ENCODE measurements at regions not wholly inside any gene's neighbourhood (a gene's known extent, or its start where the extent isn't known, plus 50 kb on each side); places are given as distances from the start of the nearest gene placed in this dataset.

DNA sequence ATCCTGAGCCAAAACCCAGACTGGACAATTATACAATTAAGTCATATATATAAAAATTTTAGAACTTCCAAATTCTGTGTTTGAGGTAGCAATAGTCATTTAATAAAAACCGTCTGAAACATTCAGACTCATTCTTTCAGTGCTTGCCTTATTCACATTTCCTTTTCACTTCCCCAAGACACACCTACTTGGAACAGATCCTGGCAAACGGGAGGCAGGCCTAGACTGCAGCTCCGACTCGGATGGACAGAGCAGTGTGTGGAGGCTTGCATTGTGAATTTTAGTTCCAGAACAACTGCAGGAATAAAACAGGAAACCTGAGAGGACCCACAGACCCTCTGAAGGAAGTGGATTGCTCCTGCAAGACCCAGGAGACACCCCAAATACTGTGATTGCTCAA is 341.4 kb downstream of the CNTN3 start:
- no peak overlapping the region for H3K4me2 ChIP-seq
- peaks cover 7% of the 10 kb centered on the region; the same call in 1 of the 2 replicates for H3K9me3 ChIP-seq
- no peaks in the 10 kb centered on the region for H3K4me1 ChIP-seq
- no peak for TF ChIP-seq Cebpa-rat (IDR thresholded peaks at IDR 0.05)
- no peak overlapping the region for H3K4me3 ChIP-seq
- no peaks in the 10 kb centered on the region for H3K27me3 ChIP-seq
- H3K9ac ChIP-seq: no peak overlapping the region
- H3K27ac ChIP-seq: no peak overlapping the region
- no peaks in the 10 kb centered on the region for H4K20me1 ChIP-seq
- no peaks in the 10 kb centered on the region for H3K36me3 ChIP-seq

DNA sequence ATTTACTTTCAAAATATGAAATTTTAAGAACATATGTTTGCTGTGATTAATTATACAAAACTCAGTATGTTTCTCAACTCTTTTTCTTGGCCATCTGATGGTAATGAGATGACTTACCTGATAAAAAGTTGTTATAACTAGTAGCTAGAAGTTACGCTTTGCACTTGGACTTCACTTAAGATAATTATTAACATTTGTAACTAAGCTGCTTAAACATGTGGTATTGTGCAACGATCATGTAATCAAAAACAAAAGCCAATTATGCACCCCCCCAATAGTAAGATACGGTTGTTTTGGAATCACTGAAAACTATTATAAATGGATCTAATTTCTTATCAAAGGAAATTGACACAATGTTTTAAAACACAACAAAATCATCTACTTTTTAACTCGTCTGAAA is 342.9 kb downstream of the CNTN3 start:
- no peaks in the 10 kb centered on the region for H3K9me3 ChIP-seq
- no peaks in the 10 kb centered on the region for H4K20me1 ChIP-seq
- H3K4me3 ChIP-seq: no peak overlapping the region
- no peaks in the 10 kb centered on the region for H3K4me1 ChIP-seq
- H3K27ac ChIP-seq: no peak overlapping the region
- TF ChIP-seq Cebpa-rat (IDR thresholded peaks at IDR 0.05): no peak
- no peak overlapping the region for H3K9ac ChIP-seq
- no peaks in the 10 kb centered on the region for H3K27me3 ChIP-seq
- no peak overlapping the region for H3K4me2 ChIP-seq
- no peaks in the 10 kb centered on the region for H3K36me3 ChIP-seq

DNA sequence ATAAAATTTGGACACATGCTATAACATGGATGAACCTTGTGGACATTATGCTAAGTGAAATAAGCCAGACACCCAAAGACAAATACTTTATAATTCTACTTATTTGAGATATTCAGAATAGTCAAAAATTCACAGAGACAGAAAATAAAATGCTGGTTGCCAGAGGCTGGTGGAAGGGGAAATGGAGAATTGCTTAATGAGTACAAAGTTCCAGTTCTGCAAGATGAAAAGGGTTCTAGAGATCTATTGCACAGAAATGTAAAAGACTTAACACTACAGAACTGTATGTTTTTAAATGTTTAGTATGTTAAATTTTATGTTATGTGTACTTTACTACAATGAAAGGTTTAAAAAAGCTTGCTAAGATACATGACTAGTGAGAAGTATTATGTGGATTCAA is 344.8 kb downstream of the CNTN3 start:
- no peaks in the 10 kb centered on the region for H4K20me1 ChIP-seq
- H3K9ac ChIP-seq: no peak overlapping the region
- TF ChIP-seq Cebpa-rat (IDR thresholded peaks at IDR 0.05): no peak
- H3K27ac ChIP-seq: no peak overlapping the region
- no peaks in the 10 kb centered on the region for H3K4me1 ChIP-seq
- H3K9me3 ChIP-seq: no peaks in the 10 kb centered on the region
- H3K4me3 ChIP-seq: no peak overlapping the region
- H3K36me3 ChIP-seq: no peaks in the 10 kb centered on the region
- H3K4me2 ChIP-seq: no peak overlapping the region
- H3K27me3 ChIP-seq: no peaks in the 10 kb centered on the region

DNA sequence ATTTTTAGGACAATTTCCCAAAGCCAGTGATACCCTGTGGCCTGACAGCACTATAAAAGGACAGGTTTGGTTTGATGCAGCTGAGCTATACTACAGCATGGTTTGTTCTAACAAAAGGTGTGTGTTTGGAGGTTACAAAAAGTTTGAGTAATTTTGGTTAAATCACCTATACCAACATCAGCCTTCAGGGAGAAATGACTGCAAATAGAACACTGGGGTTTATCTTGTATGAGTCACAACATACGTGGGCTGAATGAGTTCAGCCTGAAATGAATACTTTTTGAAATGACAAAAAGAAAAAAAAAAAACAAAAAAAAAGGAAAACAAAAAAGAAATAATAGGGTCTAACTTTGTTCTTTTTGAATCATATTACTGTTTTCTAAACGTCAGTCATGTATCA is 345.7 kb downstream of the CNTN3 start:
- TF ChIP-seq Cebpa-rat (IDR thresholded peaks at IDR 0.05): no peak
- no peaks in the 10 kb centered on the region for H3K27me3 ChIP-seq
- no peaks in the 10 kb centered on the region for H4K20me1 ChIP-seq
- H3K4me3 ChIP-seq: no peak overlapping the region
- no peak overlapping the region for H3K27ac ChIP-seq
- no peaks in the 10 kb centered on the region for H3K4me1 ChIP-seq
- no peaks in the 10 kb centered on the region for H3K9me3 ChIP-seq
- no peaks in the 10 kb centered on the region for H3K36me3 ChIP-seq
- H3K4me2 ChIP-seq: no peak overlapping the region
- H3K9ac ChIP-seq: no peak overlapping the region

DNA sequence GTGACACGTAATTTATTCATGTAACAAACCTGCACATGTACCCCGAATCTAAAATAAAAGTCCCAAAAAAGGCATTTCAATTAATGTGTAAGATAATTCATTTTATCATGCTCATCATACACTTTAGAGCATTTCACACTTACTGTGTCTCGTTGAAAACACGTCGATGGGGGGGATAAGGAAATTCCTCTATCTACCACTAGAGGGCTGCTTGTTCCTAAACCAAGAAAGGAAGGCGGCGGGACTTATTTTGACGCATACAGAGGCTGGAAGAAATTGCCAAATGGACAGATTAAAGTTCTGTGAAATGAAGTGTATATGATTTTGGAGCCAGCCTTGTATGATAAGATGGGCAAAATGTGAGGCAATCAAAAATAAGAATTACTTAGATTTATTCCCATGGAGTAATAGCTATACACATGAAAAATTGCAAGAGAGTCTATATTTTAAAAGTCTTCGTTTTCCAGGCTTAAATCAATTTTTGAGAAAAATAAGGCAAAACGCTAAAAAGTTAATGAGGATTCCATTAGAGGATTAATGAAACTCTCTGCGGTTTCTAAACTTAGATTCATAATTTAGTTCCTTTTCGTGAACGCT is 346.8 kb downstream of the CNTN3 start:
- Histone ChIP-seq H3K27ac (no peak overlapping the region), H3K27me3 (no peaks in the 10 kb centered on the region), H3K9ac (no peak overlapping the region), H3K4me2 (no peak overlapping the region), H4K20me1 (no peaks in the 10 kb centered on the region), H3K4me1 (no peaks in the 10 kb centered on the region), H3K4me3 (no peak overlapping the region), H3K36me3 (no peaks in the 10 kb centered on the region), H3K9me3 (no peaks in the 10 kb centered on the region)
- no peak for TF ChIP-seq Cebpa-rat (IDR thresholded peaks at IDR 0.05)

DNA sequence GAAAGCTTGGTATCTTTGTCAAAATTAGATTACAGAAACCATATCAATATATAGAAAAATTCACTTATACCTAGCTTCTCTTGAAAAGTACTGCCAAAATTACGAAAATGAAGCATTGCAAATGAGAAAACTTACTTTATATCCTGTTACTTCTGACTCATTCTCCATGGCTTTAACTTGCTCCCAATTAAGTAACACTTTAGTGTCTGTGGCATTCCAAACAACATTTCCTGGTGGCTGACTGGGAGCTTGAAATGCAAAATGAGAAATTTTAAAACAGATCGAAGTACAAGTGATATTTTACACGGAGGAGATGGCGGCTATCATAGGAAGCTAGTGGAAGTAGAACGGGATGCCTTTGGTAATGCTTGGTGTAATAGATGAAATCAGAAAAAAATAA is 347.3 kb downstream of the CNTN3 start:
- Histone ChIP-seq H3K27me3 (no peaks in the 10 kb centered on the region), H3K4me2 (no peak overlapping the region)
- no peak for TF ChIP-seq Cebpa-rat (IDR thresholded peaks at IDR 0.05)

DNA sequence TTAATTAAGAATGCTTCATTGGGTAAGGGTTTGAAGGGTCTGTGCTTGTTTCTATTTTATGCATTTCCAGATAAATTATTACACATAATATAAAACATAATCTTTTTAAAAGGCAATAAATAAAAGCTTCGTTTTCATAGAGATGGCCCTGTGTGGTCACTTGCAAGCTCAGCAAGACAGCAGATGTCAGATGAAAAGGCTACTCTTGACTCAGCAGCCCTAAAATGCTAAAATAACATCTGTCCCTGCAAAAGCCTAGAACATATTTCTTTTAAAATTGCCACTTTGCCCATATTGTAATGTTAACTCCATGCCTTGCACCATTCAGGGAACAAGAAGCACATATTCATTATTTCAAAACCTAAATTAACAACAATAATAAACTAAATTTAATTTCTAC is 349.4 kb downstream of the CNTN3 start:
- no peak overlapping the region for H3K4me2 ChIP-seq
- H4K20me1 ChIP-seq: no peaks in the 10 kb centered on the region
- H3K4me3 ChIP-seq: no peak overlapping the region
- H3K9me3 ChIP-seq: no peaks in the 10 kb centered on the region
- H3K9ac ChIP-seq: no peak overlapping the region
- H3K27me3 ChIP-seq: no peaks in the 10 kb centered on the region
- TF ChIP-seq Cebpa-rat (IDR thresholded peaks at IDR 0.05): no peak
- no peaks in the 10 kb centered on the region for H3K36me3 ChIP-seq
- H3K27ac ChIP-seq: no peak overlapping the region
- no peaks in the 10 kb centered on the region for H3K4me1 ChIP-seq

More for the DNA sequence above, 347.3 kb downstream of the CNTN3 start:
- H3K9ac ChIP-seq: no peak overlapping the region
- H3K27ac ChIP-seq: no peak overlapping the region
- H4K20me1 ChIP-seq: no peaks in the 10 kb centered on the region
- H3K36me3 ChIP-seq: no peaks in the 10 kb centered on the region
- H3K4me1 ChIP-seq: no peaks in the 10 kb centered on the region
- H3K4me3 ChIP-seq: no peak overlapping the region
- H3K9me3 ChIP-seq: no peaks in the 10 kb centered on the region

DNA sequence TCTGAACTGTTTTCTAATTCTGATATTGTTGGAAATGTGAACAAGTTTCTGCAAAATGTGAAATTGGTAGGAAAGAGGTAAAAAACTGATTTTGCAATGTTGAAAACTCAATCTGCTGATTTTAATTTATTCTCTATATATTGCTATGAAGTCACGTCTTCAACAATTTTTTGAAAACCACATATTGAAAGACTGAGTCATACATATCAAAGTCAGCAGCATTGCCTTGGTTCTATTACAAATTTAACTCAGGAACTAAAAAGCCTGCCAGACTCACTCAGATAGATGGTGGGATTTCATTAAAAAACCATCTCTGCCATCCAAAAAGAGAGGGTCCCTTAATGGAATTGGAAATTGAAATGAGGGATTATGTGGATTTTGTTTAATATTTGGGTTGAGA is 351.4 kb downstream of the CNTN3 start:
- no peaks in the 10 kb centered on the region for H3K9me3 ChIP-seq
- no peak overlapping the region for H3K27ac ChIP-seq
- no peaks in the 10 kb centered on the region for H3K36me3 ChIP-seq
- TF ChIP-seq Cebpa-rat (IDR thresholded peaks at IDR 0.05): no peak
- H3K27me3 ChIP-seq: no peaks in the 10 kb centered on the region
- H4K20me1 ChIP-seq: no peaks in the 10 kb centered on the region
- H3K4me2 ChIP-seq: no peak overlapping the region
- H3K4me3 ChIP-seq: no peak overlapping the region
- H3K9ac ChIP-seq: no peak overlapping the region
- H3K4me1 ChIP-seq: no peaks in the 10 kb centered on the region

DNA sequence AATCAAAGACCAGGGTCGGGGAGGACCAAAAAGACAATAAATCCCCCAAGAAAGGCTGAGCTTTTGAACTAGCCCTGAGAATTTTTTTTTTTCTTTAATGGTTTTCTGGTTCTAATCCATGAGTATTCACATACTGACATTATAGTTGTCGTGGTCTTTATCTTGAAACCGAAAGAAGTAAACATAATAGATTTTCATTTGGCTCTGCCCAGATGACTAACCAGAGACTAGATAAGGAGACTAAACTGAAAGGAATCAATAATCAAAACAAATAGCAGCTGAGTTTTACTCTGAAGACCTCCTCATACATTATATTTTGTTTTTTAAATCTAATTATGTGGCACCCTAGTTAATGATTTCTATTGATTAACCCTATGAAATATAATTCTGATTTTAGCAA is 381.4 kb downstream of the CNTN3 start:
- H3K4me2 ChIP-seq: no peak overlapping the region
- H4K20me1 ChIP-seq: no peaks in the 10 kb centered on the region
- no peak overlapping the region for H3K4me3 ChIP-seq
- no peaks in the 10 kb centered on the region for H3K36me3 ChIP-seq
- no peak for TF ChIP-seq Cebpa-rat (IDR thresholded peaks at IDR 0.05)
- H3K27me3 ChIP-seq: no peaks in the 10 kb centered on the region
- H3K9me3 ChIP-seq: peaks cover 8% of the 10 kb centered on the region; the same call in 1 of the 2 replicates
- H3K27ac ChIP-seq: no peak overlapping the region
- H3K9ac ChIP-seq: no peak overlapping the region
- H3K4me1 ChIP-seq: no peaks in the 10 kb centered on the region

DNA sequence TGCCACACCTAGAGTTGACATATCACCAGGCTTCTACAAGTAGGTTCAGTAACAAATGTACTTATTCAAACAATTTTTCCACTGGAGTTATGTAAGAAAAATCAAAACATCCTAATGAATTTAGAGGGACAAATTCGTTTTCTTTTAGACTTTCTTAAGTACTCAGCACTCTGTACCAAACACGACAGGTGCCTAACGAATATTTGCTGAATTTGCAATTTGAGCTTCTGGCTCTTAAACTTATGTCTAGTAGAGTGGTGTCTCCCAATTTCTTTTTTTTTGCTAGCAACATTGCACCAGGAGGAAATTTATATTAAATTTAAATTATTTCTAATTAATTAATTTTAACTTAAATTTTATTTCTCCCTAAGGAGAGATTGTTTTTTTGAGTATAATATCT is 397.0 kb downstream of the CNTN3 start:
- H3K36me3 ChIP-seq: no peaks in the 10 kb centered on the region
- no peak overlapping the region for H3K9ac ChIP-seq
- no peak overlapping the region for H3K4me3 ChIP-seq
- no peaks in the 10 kb centered on the region for H3K4me1 ChIP-seq
- no peaks in the 10 kb centered on the region for H3K9me3 ChIP-seq
- H3K4me2 ChIP-seq: no peak overlapping the region
- H4K20me1 ChIP-seq: no peaks in the 10 kb centered on the region
- no peaks in the 10 kb centered on the region for H3K27me3 ChIP-seq
- TF ChIP-seq Cebpa-rat (IDR thresholded peaks at IDR 0.05): no peak
- H3K27ac ChIP-seq: no peak overlapping the region

DNA sequence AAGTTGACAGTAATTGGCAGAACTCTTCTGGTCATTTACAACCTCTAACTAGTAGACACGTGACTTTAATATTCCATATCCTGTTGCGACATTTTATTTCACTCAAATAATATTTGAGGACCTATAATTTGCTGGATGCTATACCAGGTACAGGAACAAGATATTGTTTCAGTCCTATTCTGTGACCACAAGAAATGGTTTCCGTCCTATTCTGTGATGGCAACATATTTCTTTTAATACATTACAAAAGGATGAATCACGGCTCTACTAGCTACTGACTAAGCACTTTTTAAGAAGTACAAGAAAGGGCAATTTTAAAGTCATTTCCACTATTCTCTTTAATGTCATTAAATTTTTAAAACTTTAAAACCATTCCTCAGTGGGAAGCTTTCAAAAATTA is 400.2 kb downstream of the CNTN3 start:
- Histone ChIP-seq H3K27ac (no peak overlapping the region), H3K4me3 (no peak overlapping the region), H3K36me3 (no peaks in the 10 kb centered on the region), H3K9ac (no peak overlapping the region), H3K4me2 (no peak overlapping the region), H3K27me3 (no peaks in the 10 kb centered on the region), H3K9me3 (no peaks in the 10 kb centered on the region), H4K20me1 (no peaks in the 10 kb centered on the region), H3K4me1 (peaks cover 8% of the 10 kb centered on the region)
- TF ChIP-seq Cebpa-rat (IDR thresholded peaks at IDR 0.05): no peak

All from BLaER1 (cell line).